Activated T-cell treated with anti-CD3 and anti-CD28 coated beads, Interleukin-2, amount 50 U/mL, for 24 hours (primary cell): ENCODE measurements at regions not wholly inside any gene's neighbourhood (a gene's known extent, or its start where the extent isn't known, plus 50 kb on each side); places are given as distances from the start of the nearest gene placed in this dataset.

Experiments used
- DNase-seq: peaks from one replicate; pipeline ENCODE4 v3.0.0-alpha.2; 2020
- H3K27ac Mint-ChIP-seq: 2 replicates; pipeline ENCODE4 v1.8.0; 2020; ENCODE audit warnings: mild to moderate bottlenecking, mixed read lengths
- H3K27me3 Mint-ChIP-seq: 2 replicates; pipeline ENCODE4 v1.8.0; 2020; ENCODE audit warnings: mixed read lengths
- H3K36me3 Mint-ChIP-seq: 2 replicates; pipeline ENCODE4 v1.8.0; 2020; ENCODE audit warnings: low read depth, mixed read lengths
- H3K4me1 Mint-ChIP-seq: 2 replicates; pipeline ENCODE4 v1.8.0; 2020; ENCODE audit warnings: low read depth, mixed read lengths
- H3K4me3 Mint-ChIP-seq: 2 replicates; pipeline ENCODE4 v1.8.0; 2020; ENCODE audit warnings: mild to moderate bottlenecking, moderate library complexity, mixed read lengths
- H3K9me3 Mint-ChIP-seq: 2 replicates; pipeline ENCODE4 v1.8.0; 2020; ENCODE audit warnings: mixed read lengths

DNA sequence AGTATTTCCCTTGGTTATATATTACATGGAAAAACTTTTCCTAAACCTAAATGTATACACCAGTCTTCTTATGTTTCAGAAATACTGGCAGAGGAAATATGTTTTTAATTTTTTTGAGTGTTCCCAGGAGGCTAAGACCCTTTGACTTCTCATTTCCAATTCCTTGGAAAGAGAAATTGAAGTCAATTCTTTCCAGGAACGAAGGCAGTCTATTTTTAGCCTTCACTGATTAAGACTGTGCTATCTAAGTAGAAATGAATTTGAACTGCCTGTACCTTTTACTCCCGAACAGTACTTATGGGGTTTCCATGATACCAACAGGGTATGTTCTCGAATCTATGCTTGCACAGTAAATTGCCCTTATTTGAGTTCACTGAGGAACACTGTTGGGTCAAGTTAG lies 340.3 kb upstream of the CD180 start:
- no peaks in the 10 kb centered on the region for H3K27me3 Mint-ChIP-seq
- H3K4me1 Mint-ChIP-seq: peaks cover 4% of the 10 kb centered on the region
- no peak overlapping the region for H3K4me3 Mint-ChIP-seq
- no peak for DNase-seq
- H3K27ac Mint-ChIP-seq: no peak overlapping the region
- H3K9me3 Mint-ChIP-seq: no peaks in the 10 kb centered on the region
- H3K36me3 Mint-ChIP-seq: no peaks in the 10 kb centered on the region

DNA sequence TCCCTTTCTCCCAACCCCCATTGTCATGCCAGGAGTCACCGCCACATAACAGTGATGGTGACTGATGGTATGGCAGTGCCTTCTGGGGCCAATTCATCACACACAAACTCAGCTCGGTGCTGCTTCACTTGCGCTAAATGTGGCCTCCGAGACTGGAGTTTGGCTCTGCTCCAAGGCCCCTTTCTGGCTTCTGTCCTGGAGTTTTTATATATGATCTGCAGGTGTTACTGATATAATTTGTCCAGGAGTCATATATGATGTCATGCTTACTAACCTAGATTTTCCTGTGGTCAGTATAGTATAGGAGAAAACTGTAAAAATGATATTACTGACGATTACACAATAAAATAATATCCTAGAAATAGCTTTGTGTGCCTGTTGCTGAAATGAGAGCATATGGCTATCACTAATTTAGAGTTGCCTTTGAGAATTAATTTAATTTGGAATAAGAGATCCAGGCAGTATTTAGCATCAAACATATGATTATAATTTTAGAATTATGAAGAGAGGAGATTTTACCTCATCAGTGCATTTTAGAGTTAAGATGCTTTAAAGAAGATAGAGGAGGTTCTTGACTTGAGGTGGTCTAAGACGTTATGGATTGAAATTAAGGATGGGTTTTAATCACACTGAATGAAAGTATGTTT lies 334.1 kb upstream of the CD180 start:
- H3K27ac Mint-ChIP-seq: no peak overlapping the region
- peaks cover 6% of the 10 kb centered on the region for H3K9me3 Mint-ChIP-seq
- no peaks in the 10 kb centered on the region for H3K36me3 Mint-ChIP-seq
- no peak for DNase-seq
- H3K4me1 Mint-ChIP-seq: no peaks in the 10 kb centered on the region
- no peaks in the 10 kb centered on the region for H3K27me3 Mint-ChIP-seq
- no peak overlapping the region for H3K4me3 Mint-ChIP-seq

DNA sequence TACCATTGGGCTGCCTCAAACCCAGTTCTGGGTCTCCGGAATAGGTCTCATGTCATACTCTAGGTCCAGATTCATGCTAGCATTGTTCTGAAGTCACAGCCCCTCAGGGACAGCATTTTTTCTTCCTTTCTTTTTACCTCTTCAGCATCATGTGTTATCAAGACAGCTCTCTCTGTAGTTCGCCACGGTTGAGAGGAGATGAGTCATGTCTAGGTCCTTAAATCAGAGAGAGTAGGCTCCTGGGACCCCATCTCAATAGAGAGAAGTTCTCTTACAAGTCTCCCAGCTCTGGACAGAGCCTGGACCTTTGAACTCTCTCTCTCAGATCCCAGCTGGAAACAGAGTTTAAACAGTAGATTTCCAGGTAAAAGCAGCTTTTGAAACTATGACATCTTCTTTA lies 332.4 kb upstream of the CD180 start:
- no peak for DNase-seq
- Mint-ChIP-seq H3K27me3 (no peaks in the 10 kb centered on the region), H3K27ac (no peak overlapping the region), H3K36me3 (no peaks in the 10 kb centered on the region), H3K9me3 (peaks cover 8% of the 10 kb centered on the region), H3K4me1 (no peaks in the 10 kb centered on the region), H3K4me3 (no peak overlapping the region)

DNA sequence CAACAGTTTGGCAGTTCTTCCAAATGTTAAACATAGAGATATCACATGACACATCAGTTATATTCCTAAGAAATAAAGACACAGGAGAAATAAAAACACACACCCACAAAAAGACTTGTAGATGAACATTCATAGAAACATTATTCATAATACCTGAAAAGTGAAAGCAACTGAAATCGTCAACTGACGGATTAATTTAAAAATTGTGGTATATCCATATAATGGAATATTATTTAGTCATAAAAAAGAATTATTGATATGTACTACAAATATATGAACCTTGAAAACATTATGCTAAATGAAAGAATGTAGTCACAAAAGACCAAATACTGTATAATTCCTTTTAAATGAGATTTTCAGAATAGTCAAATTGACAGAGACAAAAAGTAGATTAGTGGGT lies 330.2 kb upstream of the CD180 start:
- Mint-ChIP-seq H3K4me3 (no peak overlapping the region), H3K4me1 (no peaks in the 10 kb centered on the region), H3K9me3 (peaks cover 8% of the 10 kb centered on the region), H3K27me3 (no peaks in the 10 kb centered on the region), H3K36me3 (no peaks in the 10 kb centered on the region), H3K27ac (no peak overlapping the region)
- DNase-seq: no peak

DNA sequence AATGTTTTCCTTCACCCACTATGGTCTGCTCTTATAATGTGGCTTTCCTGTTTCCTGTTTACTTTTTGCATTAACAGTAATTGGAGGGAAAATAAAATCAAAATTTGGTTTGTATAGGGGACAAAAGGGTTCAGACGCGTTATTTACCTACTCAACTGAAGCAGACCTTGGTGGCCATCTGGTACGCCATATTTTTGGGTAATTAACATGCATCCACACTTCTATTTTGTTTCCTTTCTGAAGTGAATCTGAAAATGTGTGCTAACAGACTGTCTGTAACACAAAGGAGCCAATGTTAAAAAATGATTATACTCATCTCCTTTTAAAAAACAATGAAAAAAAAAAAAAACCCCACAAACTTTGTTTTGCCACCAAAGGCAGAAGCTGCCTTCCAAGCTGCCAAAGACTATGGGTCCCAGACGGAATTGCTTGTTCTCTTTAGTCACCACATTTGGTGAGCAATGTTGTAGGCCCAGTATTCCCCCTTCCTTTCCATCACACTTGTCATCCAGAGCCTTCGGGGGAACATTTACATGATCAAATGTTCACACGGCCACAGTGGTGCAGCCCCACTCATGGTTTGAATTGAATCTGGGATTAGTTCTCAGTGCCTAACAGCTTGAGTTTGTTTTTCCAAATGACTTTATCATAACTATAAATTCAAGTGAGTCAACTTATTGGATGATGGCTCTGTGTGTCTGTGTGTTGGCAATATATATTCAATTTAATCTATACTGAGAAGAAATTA lies 323.7 kb upstream of the CD180 start:
- H3K4me3 Mint-ChIP-seq: no peak overlapping the region
- H3K27ac Mint-ChIP-seq: no peak overlapping the region
- peaks cover 31% of the 10 kb centered on the region for H3K4me1 Mint-ChIP-seq
- no peak for DNase-seq
- H3K36me3 Mint-ChIP-seq: no peaks in the 10 kb centered on the region
- H3K9me3 Mint-ChIP-seq: peaks cover 2% of the 10 kb centered on the region
- H3K27me3 Mint-ChIP-seq: no peaks in the 10 kb centered on the region

DNA sequence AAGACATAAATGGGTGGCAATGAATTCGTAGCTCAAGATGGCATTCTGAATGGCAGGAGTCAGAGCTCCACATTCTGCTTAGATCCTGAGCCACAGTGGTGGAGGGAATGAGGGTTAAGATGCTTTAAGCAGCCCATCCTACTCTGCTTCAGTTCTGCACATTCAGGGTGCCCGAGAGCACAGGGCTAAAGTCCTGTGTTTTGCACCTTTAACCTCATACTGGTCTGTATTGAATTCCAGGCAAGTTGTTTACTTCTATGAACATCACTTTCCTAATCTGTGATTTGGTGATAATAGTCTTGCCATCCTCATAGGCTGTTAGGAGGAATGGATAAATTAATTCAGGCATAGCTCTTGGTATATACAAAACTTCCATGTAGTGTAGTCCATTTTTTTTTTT lies 321.6 kb upstream of the CD180 start:
- H3K4me1 Mint-ChIP-seq: peaks cover 52% of the 10 kb centered on the region

DNA sequence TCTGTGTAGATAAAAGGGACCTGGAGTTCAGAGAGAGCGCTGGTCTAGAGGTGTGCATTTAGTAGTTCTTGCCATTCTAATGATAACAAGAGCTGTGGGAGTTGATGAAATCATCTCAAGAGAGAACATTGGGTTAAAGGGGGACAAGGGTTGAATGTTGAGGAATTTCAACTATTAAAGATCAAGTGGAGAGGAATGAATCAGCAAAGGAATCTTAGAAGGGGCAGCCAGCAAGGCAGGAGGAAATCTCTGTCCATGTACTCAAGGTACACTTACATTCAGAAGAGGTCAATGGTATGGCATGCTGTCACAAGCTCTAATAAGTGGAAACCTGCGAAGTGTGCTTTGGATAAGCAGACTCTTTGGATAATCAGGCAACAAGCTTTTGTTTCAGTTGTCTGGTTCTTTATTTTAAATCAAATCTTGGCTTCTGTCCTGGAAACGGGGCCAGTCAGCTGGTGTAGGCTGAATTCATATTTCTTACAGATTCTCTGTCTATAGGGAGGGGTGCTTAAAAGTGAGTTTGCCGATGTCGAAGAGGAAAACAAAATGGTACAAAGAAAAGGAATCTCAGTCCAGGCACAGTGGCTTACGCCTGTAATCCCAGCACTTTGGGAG lies 320.5 kb upstream of the CD180 start:
- Mint-ChIP-seq H3K4me1 (peaks cover 59% of the 10 kb centered on the region), H3K27ac (no peak overlapping the region), H3K27me3 (no peaks in the 10 kb centered on the region), H3K9me3 (peaks cover 2% of the 10 kb centered on the region), H3K36me3 (no peaks in the 10 kb centered on the region), H3K4me3 (no peak overlapping the region)
- no peak for DNase-seq

More for the DNA sequence above, 321.6 kb upstream of the CD180 start:
- no peak for DNase-seq
- Mint-ChIP-seq H3K4me3 (no peak overlapping the region), H3K9me3 (peaks cover 2% of the 10 kb centered on the region), H3K27ac (no peak overlapping the region), H3K27me3 (no peaks in the 10 kb centered on the region), H3K36me3 (no peaks in the 10 kb centered on the region)

DNA sequence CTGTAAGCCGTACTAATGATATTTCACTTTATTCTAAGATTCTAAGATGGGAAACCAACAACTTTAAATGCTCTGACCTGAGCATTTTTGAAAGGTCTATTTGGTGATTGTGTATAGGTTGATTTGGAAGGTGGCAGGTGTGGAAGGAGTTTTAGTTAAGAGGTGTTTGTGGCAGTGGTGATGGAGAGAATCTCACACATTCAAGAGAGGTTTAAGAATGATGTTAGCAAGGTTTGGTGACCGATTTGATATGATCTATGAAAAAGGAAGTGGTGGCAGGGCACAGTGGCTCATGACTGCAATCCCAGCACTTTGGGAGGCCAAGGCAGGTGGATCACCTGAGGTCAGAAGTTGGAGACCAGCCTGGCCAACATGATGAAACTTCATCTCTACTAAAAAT lies 319.2 kb upstream of the CD180 start:
- no peak for DNase-seq
- no peaks in the 10 kb centered on the region for H3K9me3 Mint-ChIP-seq
- no peaks in the 10 kb centered on the region for H3K27me3 Mint-ChIP-seq
- peaks cover 64% of the 10 kb centered on the region for H3K4me1 Mint-ChIP-seq
- H3K36me3 Mint-ChIP-seq: no peaks in the 10 kb centered on the region
- H3K27ac Mint-ChIP-seq: peak overlapping the region; percentile 80
- no peak overlapping the region for H3K4me3 Mint-ChIP-seq

DNA sequence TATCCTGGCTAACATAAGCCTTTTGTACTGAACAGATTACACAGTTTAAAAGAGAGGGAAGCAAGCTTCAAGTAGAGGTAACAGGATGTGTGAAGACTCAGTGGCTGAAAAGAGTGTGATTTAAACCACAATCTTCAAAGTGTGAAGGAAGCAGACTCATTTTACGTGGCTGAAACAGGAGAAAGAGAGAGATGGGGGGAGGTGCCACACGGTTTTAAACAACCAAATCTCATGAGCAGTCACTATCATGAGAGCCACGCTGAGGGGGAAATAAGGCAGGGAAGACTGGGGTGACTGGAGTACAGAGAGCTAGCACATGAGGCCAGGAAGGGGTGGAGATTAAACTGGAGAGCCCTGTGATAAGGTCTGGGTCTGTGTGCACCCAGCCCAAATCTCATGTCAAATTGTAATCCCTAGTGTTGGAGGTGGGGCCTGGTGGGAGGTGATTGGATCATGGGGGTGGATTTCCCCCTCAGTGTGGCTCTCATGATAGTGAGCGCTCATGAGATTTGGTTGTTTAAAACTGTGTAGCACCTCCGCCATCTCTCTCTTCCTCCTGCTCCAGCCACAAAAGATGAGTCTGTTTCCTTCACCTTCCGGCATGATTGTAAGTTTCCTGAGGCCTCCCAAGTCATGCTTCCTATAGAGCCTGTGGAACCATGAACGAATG lies 318.6 kb upstream of the CD180 start:
- Mint-ChIP-seq H3K27me3 (no peaks in the 10 kb centered on the region), H3K9me3 (peaks cover 4% of the 10 kb centered on the region), H3K4me3 (no peak overlapping the region), H3K27ac (peak overlapping the region; percentile 80), H3K4me1 (peaks cover 65% of the 10 kb centered on the region), H3K36me3 (no peaks in the 10 kb centered on the region)
- peak; percentile 54 for DNase-seq

DNA sequence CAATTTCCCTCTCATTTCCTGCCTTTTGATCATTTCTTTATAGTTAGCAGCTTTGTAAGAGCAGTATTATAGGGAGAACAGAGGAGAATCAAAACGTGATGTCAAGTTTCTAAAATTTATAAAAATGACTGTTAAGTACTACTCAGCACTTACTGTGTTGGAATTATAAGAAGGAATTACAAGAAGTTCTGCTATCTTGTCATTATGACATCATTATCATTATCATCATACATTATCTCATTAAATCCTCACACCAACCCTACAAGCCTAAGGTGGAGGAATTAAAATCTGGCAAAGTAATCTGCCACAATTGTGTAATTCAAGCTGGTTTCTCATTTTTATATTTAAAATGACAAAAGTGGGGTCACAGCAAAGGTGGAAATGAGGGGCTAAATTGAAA lies 316.2 kb upstream of the CD180 start:
- no peaks in the 10 kb centered on the region for H3K27me3 Mint-ChIP-seq
- H3K36me3 Mint-ChIP-seq: no peaks in the 10 kb centered on the region
- DNase-seq: no peak
- peaks cover 4% of the 10 kb centered on the region for H3K9me3 Mint-ChIP-seq
- no peak overlapping the region for H3K4me3 Mint-ChIP-seq
- no peak overlapping the region for H3K27ac Mint-ChIP-seq
- peaks cover 61% of the 10 kb centered on the region for H3K4me1 Mint-ChIP-seq

DNA sequence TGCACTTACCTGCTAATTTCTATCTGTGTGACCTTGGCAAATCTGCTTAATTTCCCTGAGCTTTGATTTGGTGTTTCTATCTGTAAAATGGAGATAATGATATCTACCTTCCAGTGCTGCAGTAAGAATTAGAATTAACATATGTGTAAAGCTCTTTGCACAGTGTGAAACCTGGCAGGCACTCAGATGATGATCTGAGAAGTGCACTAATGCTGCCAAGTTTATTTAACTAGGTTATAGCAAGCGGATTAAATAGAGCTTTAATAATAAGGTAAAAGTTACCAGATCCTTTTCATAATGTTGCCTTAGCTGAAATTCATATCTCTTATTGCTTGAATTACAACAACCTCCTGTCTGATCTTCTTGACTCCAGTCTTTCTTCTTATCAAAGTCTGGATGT lies 315.3 kb upstream of the CD180 start:
- no peaks in the 10 kb centered on the region for H3K27me3 Mint-ChIP-seq
- no peak overlapping the region for H3K27ac Mint-ChIP-seq
- H3K4me3 Mint-ChIP-seq: no peak overlapping the region
- DNase-seq: no peak
- no peaks in the 10 kb centered on the region for H3K36me3 Mint-ChIP-seq
- peaks cover 59% of the 10 kb centered on the region for H3K4me1 Mint-ChIP-seq
- H3K9me3 Mint-ChIP-seq: peaks cover 4% of the 10 kb centered on the region

DNA sequence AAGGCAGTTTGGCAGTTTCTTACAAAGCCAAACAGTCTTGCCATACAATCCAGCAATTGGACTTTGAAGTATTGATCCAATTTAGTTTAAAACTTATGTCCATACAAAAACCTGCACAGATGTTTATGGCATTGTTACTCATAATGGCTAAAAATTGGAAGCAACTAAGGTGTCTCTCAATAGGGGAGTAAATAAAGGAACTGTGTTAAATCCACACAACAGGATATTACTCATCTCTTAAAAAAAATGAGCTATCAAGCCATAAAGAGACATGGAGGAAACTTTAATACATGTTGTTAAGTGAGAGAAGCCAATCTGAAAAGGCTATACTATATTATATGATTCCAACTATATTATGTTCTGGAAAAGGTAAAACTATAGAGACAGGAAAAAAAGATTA lies 313.6 kb upstream of the CD180 start:
- no peak for DNase-seq
- Mint-ChIP-seq H3K36me3 (no peaks in the 10 kb centered on the region), H3K4me3 (no peak overlapping the region), H3K27ac (no peak overlapping the region), H3K9me3 (peaks cover 4% of the 10 kb centered on the region), H3K4me1 (peaks cover 45% of the 10 kb centered on the region), H3K27me3 (no peaks in the 10 kb centered on the region)

DNA sequence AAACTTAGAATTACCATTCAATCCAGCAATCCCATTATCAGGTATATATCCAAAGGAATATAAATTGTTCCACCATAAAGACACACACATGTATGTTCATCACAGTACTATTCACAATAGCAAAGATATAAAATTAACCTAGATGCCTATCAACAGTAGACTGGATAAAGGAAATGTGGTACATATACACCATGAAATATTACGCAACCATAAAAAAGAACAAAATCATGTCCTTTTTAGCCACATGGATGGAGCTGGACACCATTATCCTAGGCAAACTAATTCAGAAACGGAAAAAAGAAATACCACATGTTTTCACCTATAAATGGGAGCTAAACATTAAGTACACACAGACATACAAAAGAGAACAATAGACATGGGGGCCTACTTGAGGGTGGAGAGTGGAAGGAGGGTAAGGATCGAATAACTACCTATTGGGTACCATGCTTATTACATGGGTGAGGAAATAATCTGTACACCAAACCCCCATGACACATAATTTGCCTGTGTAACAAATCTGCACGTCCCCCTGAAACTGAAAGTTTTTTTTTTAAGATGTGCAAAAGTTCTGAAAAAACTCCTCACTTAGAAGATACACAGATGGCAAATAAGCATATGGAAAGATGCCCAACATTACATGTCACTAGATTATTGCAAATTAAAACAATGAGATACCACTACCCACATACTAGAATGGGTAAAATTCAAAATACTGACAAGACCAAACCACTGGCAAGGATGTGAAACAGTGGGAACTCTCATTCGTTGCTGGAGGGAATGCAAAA lies 313.0 kb upstream of the CD180 start:
- H3K27me3 Mint-ChIP-seq: no peaks in the 10 kb centered on the region
- H3K4me1 Mint-ChIP-seq: peaks cover 39% of the 10 kb centered on the region
- no peaks in the 10 kb centered on the region for H3K36me3 Mint-ChIP-seq
- DNase-seq: no peak
- no peak overlapping the region for H3K4me3 Mint-ChIP-seq
- peaks cover 4% of the 10 kb centered on the region for H3K9me3 Mint-ChIP-seq
- no peak overlapping the region for H3K27ac Mint-ChIP-seq

DNA sequence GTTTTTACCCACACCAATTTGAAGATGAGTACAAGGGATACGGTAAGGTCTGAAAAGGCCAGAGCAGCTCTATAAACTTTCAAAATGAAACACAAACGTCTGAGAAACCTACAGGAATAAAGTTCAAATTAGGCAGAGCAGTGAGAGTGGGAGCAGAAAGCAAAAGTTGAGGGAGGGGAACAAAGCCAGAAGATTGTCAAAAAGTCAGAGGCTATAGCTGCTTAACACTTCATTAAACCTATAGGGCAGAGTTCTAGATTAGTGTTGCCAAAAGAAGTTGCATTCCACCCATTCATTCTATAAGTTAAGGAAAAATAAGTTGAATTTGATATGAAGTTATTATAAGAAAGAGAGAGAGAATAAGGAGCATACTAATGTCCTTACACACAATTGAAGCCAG lies 309.6 kb upstream of the CD180 start:
- peaks cover 4% of the 10 kb centered on the region for H3K9me3 Mint-ChIP-seq
- H3K27ac Mint-ChIP-seq: no peak overlapping the region
- H3K4me1 Mint-ChIP-seq: peaks cover 15% of the 10 kb centered on the region
- DNase-seq: no peak
- H3K27me3 Mint-ChIP-seq: no peaks in the 10 kb centered on the region
- H3K4me3 Mint-ChIP-seq: no peak overlapping the region
- no peaks in the 10 kb centered on the region for H3K36me3 Mint-ChIP-seq
